Activated CD4-positive, alpha-beta T cell treated with anti-CD3 and anti-CD28 coated beads, Interleukin-2, amount 10 ng/mL, durations not matched to agents 7 days and 5 days (primary cell): ENCODE measurements at regions not wholly inside any gene's neighbourhood (a gene's known extent, or its start where the extent isn't known, plus 50 kb on each side); places are given as distances from the start of the nearest gene placed in this dataset.

ENCODE experiments used
- CTCF ChIA-PET: fragments of 350-600 bp; sonication (Branson Sonifier 250); formaldehyde crosslinking; loops from one replicate; lab custom pipeline; 2021; ENCODE audit warnings: antibody characterized with exemption; lab: Charles Lee
- POLR2A ChIA-PET: fragments of 350-600 bp; sonication (Branson Sonifier 250); formaldehyde crosslinking; loops from one replicate; lab custom pipeline; 2021; ENCODE audit warnings: antibody characterized with exemption; lab: Charles Lee
- DNase-seq: peaks from one replicate; pipeline ENCODE4 v3.0.0-alpha.2; 2020
- H3K27ac Mint-ChIP-seq: one replicate; pipeline ENCODE4 v1.8.0; 2021; ENCODE audit warnings: mild to moderate bottlenecking, moderate library complexity, mixed read lengths
- H3K27me3 Mint-ChIP-seq: one replicate; pipeline ENCODE4 v1.8.0; 2021; ENCODE audit warnings: mixed read lengths
- H3K36me3 Mint-ChIP-seq: one replicate; pipeline ENCODE4 v1.8.0; 2021; ENCODE audit warnings: low read depth, mixed read lengths
- H3K4me1 Mint-ChIP-seq: one replicate; pipeline ENCODE4 v1.8.0; 2021; ENCODE audit warnings: mixed read lengths
- H3K4me3 Mint-ChIP-seq: one replicate; pipeline ENCODE4 v1.8.0; 2021; ENCODE audit warnings: mild to moderate bottlenecking, moderate library complexity, mixed read lengths
- H3K9me3 Mint-ChIP-seq: one replicate; pipeline ENCODE4 v1.8.0; 2021; ENCODE audit warnings: mixed read lengths

- H3K4me1 Mint-ChIP-seq: no peaks in the 10 kb centered on the region
- peaks cover 7% of the 10 kb centered on the region for H3K9me3 Mint-ChIP-seq
- no peak overlapping the region for H3K27ac Mint-ChIP-seq
- no peak overlapping the region for H3K4me3 Mint-ChIP-seq
- no peaks in the 10 kb centered on the region for H3K36me3 Mint-ChIP-seq
- POLR2A ChIA-PET: no interaction called here
- no peak for DNase-seq
- H3K27me3 Mint-ChIP-seq: no peaks in the 10 kb centered on the region
- CTCF ChIA-PET: no interaction called here
These were observed 436.7 kb upstream of the CDH9 start for GRCh38 chr5:27475063-27475462.

- H3K9me3 Mint-ChIP-seq: peaks cover 7% of the 10 kb centered on the region
- H3K27me3 Mint-ChIP-seq: no peaks in the 10 kb centered on the region
- no peaks in the 10 kb centered on the region for H3K36me3 Mint-ChIP-seq
- CTCF ChIA-PET: no interaction called here
- POLR2A ChIA-PET: no interaction called here
- no peak for DNase-seq
- no peaks in the 10 kb centered on the region for H3K4me1 Mint-ChIP-seq
- no peak overlapping the region for H3K4me3 Mint-ChIP-seq
- H3K27ac Mint-ChIP-seq: no peak overlapping the region
These were observed 436.0 kb upstream of the CDH9 start for GRCh38 chr5:27474395-27474794.

DNA sequence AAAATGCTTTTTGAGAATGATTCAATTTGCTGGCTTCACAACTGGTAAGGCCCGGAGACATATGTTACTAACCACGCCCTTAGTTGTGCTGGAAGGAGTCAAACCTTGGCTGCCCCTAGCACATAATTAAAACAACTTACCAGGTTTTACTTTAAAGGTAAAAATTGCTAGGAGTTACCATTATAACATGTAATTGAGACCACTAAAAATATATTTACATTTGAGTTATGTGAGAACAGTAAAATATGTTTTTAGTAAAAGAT, 435.6 kb upstream of the CDH9 start:
- Mint-ChIP-seq H3K27ac (no peak overlapping the region), H3K4me1 (no peaks in the 10 kb centered on the region), H3K9me3 (peaks cover 7% of the 10 kb centered on the region), H3K4me3 (no peak overlapping the region), H3K27me3 (no peaks in the 10 kb centered on the region), H3K36me3 (no peaks in the 10 kb centered on the region)
- CTCF ChIA-PET: no interaction called here
- no peak for DNase-seq
- POLR2A ChIA-PET: no interaction called here

- POLR2A ChIA-PET: no interaction called here
- H3K4me3 Mint-ChIP-seq: peak overlapping the region; percentile 25
These were observed 435.1 kb upstream of the CDH9 start for GRCh38 chr5:27473307-27474046.

GRCh38 chr5:27472871-27473270, 434.5 kb upstream of the CDH9 start:
- H3K27ac Mint-ChIP-seq: no peak overlapping the region
- CTCF ChIA-PET: no interaction called here
- peak overlapping the region; percentile 52 for H3K4me3 Mint-ChIP-seq
- POLR2A ChIA-PET: no interaction called here
- no peak for DNase-seq
- H3K4me1 Mint-ChIP-seq: no peaks in the 10 kb centered on the region
- H3K36me3 Mint-ChIP-seq: no peaks in the 10 kb centered on the region
- peaks cover 7% of the 10 kb centered on the region for H3K9me3 Mint-ChIP-seq
- H3K27me3 Mint-ChIP-seq: no peaks in the 10 kb centered on the region

More at GRCh38 chr5:27473307-27474046, 435.1 kb upstream of the CDH9 start:
- DNase-seq: no peak
- Mint-ChIP-seq H3K9me3 (peaks cover 7% of the 10 kb centered on the region), H3K36me3 (no peaks in the 10 kb centered on the region), H3K27ac (no peak overlapping the region), H3K27me3 (no peaks in the 10 kb centered on the region), H3K4me1 (no peaks in the 10 kb centered on the region)
- CTCF ChIA-PET: no interaction called here

- ChIA-PET POLR2A (no interaction called here), CTCF (no interaction called here)
- H3K27me3 Mint-ChIP-seq: no peaks in the 10 kb centered on the region
- DNase-seq: peak; percentile 29
- peak overlapping the region; percentile 52 for H3K4me3 Mint-ChIP-seq
- no peaks in the 10 kb centered on the region for H3K4me1 Mint-ChIP-seq
- H3K27ac Mint-ChIP-seq: no peak overlapping the region
- no peaks in the 10 kb centered on the region for H3K36me3 Mint-ChIP-seq
- peaks cover 7% of the 10 kb centered on the region for H3K9me3 Mint-ChIP-seq
These were observed 433.8 kb upstream of the CDH9 start for GRCh38 chr5:27472000-27472763.

- Mint-ChIP-seq H3K4me1 (no peaks in the 10 kb centered on the region), H3K9me3 (peaks cover 15% of the 10 kb centered on the region), H3K27me3 (no peaks in the 10 kb centered on the region), H3K27ac (no peak overlapping the region), H3K4me3 (no peak overlapping the region), H3K36me3 (no peaks in the 10 kb centered on the region)
- ChIA-PET CTCF (no interaction called here), POLR2A (no interaction called here)
- no peak for DNase-seq
These were observed 428.6 kb upstream of the CDH9 start for GRCh38 chr5:27466959-27467358.

DNA sequence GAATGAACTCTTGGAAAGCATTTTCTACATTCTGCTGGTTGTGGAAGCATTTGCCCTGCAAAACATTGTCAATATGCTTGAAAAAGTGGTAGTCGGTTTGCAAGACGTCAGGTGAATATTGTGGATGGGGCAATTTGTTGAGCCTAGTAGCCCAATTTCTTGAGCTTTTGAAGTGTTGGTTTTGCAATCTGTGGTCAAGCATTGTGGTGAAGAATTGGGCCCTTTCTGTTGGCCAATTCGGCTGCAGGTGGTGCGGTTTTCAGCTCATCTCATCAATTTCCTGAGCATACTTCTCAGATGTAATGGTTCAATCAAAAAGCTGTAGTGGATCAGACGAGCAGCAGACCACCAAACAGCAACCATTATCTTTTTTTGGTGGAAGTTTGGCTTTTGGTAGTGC, 426.8 kb upstream of the CDH9 start:
- DNase-seq: no peak
- H3K4me3 Mint-ChIP-seq: no peak overlapping the region
- H3K36me3 Mint-ChIP-seq: no peaks in the 10 kb centered on the region
- peaks cover 15% of the 10 kb centered on the region for H3K9me3 Mint-ChIP-seq
- no peaks in the 10 kb centered on the region for H3K27me3 Mint-ChIP-seq
- no peaks in the 10 kb centered on the region for H3K4me1 Mint-ChIP-seq
- ChIA-PET POLR2A (no interaction called here), CTCF (interaction anchor here (1.1 kb wide), 1 partner anchor 171 kb away, joined by 3 read pairs; no protein-coding TSS in a partner anchor)
- no peak overlapping the region for H3K27ac Mint-ChIP-seq

DNA sequence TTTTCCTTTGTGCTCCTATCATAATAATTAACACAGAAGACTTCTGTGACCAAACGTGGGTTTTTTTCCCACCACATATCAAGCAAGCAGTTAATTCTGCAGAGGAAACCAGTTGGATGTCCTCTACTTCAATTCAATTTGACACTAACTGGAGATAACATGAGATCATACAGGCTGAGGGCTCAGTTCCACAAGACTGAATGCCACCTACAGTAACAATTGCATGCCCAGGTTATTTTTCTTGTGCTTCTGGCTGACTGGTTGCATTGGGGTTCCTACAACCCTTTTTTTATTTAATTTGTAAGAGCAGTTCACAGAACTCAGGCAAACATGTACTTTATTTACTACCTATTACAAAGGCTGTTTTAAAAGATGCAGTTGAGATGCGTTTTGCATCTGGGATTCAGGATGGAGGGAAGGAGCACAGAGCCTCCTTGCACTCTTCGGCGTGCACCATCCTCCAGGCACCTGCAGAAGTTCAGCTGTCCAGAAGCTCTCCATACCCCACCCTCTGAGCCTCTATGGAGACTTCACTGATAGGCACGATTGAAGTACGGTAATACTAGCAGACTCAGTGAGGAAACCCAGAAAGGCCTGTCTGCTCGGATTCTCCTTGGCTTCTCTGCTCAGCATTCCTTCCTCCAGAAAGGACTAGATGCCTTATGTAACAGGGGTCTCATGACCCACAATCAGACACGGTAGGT, 425.2 kb upstream of the CDH9 start:
- CTCF ChIA-PET: no interaction called here
- H3K4me3 Mint-ChIP-seq: no peak overlapping the region
- H3K4me1 Mint-ChIP-seq: no peaks in the 10 kb centered on the region
- no peaks in the 10 kb centered on the region for H3K36me3 Mint-ChIP-seq
- no peak overlapping the region for H3K27ac Mint-ChIP-seq
- no peak for DNase-seq
- POLR2A ChIA-PET: no interaction called here
- peaks cover 17% of the 10 kb centered on the region for H3K9me3 Mint-ChIP-seq
- H3K27me3 Mint-ChIP-seq: no peaks in the 10 kb centered on the region

- CTCF ChIA-PET: no interaction called here
- Mint-ChIP-seq H3K4me3 (no peak overlapping the region), H3K4me1 (no peaks in the 10 kb centered on the region), H3K27ac (no peak overlapping the region), H3K36me3 (no peaks in the 10 kb centered on the region), H3K27me3 (no peaks in the 10 kb centered on the region), H3K9me3 (peaks cover 17% of the 10 kb centered on the region)
- POLR2A ChIA-PET: no interaction called here
- no peak for DNase-seq
These were observed 424.6 kb upstream of the CDH9 start for GRCh38 chr5:27462936-27463335.

GRCh38 chr5:27458287-27458686, 419.9 kb upstream of the CDH9 start:
- peaks cover 6% of the 10 kb centered on the region for H3K9me3 Mint-ChIP-seq
- ChIA-PET CTCF (no interaction called here), POLR2A (no interaction called here)
- H3K27ac Mint-ChIP-seq: no peak overlapping the region
- DNase-seq: no peak
- H3K4me3 Mint-ChIP-seq: no peak overlapping the region
- H3K36me3 Mint-ChIP-seq: no peaks in the 10 kb centered on the region
- no peaks in the 10 kb centered on the region for H3K27me3 Mint-ChIP-seq
- H3K4me1 Mint-ChIP-seq: no peaks in the 10 kb centered on the region

DNA sequence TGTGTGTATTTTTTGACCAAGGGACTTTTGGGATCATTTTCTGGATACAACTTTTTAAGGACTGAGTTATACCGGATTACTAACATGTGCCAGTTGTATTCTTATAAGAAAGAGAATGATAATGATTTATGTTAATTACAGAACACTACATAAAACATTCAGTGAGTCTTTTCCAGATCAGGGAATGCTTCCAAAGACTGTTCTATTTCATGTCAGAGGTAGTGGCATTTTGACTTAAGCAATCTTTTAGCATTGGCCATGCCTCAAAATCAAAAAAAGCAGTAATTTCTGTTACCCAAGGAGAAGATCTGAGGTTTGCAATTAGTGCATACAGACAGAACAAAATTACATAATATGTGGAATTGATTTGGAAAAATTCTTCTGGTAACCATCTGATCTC, 413.0 kb upstream of the CDH9 start:
- Mint-ChIP-seq H3K27me3 (no peaks in the 10 kb centered on the region), H3K36me3 (no peaks in the 10 kb centered on the region), H3K27ac (no peak overlapping the region), H3K9me3 (peaks cover 3% of the 10 kb centered on the region), H3K4me3 (no peak overlapping the region), H3K4me1 (no peaks in the 10 kb centered on the region)
- ChIA-PET POLR2A (no interaction called here), CTCF (no interaction called here)
- no peak for DNase-seq

DNA sequence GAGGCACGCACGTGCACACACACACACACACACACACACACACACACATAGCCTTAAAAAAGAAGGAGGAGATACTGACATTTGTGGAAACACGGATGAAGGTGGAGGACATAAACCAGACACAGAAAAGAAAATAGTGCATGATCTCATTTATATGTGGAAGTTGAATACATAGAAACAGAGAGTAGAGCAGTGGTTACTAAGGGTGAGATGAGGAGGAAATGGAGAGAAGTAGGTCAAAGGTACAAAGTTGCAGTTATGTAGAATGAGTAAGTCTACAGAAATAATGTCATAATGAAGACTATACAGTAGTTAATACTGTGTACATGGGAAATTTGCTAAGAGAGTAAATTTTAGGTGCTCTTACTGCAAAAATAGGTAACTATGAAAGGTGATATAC, 412.2 kb upstream of the CDH9 start:
- Mint-ChIP-seq H3K36me3 (no peaks in the 10 kb centered on the region), H3K27ac (no peak overlapping the region), H3K4me1 (no peaks in the 10 kb centered on the region), H3K9me3 (peaks cover 10% of the 10 kb centered on the region), H3K4me3 (no peak overlapping the region), H3K27me3 (no peaks in the 10 kb centered on the region)
- ChIA-PET POLR2A (no interaction called here), CTCF (no interaction called here)
- DNase-seq: no peak
